ENCODE measurements at regions not wholly inside any gene's neighbourhood (a gene's known extent, or its start where the extent isn't known, plus 50 kb on each side); places are given as distances from the start of the nearest gene placed in this dataset.

DNA sequence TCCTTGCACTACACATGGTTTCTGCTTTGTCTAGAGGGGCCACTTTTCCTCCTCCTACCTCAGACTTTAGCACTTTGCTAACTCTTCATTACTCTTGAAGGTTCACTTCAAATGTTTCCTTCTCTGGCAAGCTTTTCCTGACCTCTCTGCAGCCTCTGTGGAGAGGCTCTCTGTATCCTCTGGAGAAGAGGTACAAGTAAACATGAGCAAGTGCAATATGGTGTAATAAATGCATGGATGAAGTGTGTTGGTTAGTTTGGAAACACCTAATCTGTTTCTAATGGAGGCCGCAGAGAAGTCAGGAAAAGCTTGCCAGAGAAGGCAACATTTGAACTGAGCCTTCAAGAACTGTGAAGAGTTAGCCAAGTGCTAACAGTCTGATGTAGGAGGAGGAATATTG, 329.3 kb downstream of the GRIN2B start:
- H3K27ac ChIP-seq (ENCODE audit: extremely low read length, insufficient read depth, low read length), result no peak overlapping the region
- no peaks in the 10 kb centered on the region for H3K36me3 ChIP-seq (replicated peaks in 1 of 2; ENCODE audit: control insufficient read depth in 1 of 2, insufficient read depth in 2 of 2, low read length in 2 of 2)
- TF ChIP-seq AHDC1 (CRISPR knock-in tag; IDR thresholded peaks at IDR 0.05; ENCODE audit: borderline replicate concordance), result no peak
- no peak for TF ChIP-seq TARDBP (CRISPR knock-in tag; IDR thresholded peaks at IDR 0.05)
- intact Hi-C loops (cut with micrococcal nuclease; ENCODE audit: unreplicated experiment) (no loop called here), in situ Hi-C loops (cut with HindIII; ENCODE audit: extremely low pct_ligation_motif_present, low pct_unique_long_range_greater_than_20kb) (no loop called here)
- H3K9me3 ChIP-seq (ENCODE audit: low read length), result no peaks in the 10 kb centered on the region
- H3K4me3 ChIP-seq (replicated peaks in 1 of 3; ENCODE audit: insufficient read depth in 1 of 3, low read depth in 2 of 3, low read length in 3 of 3), result no peak overlapping the region
- 4% methylated on average over 1 of the region's 1 CpG for WGBS (ENCODE audit: low lambda C conversion rate)
- CTCF ChIA-PET (ENCODE audit: low intra/inter-chr PET ratio, low total read pairs), result no interaction called here
- H2AFZ ChIP-seq (ENCODE audit: low read length), result no peak overlapping the region
- DNase-seq (ENCODE audit: low spot score), result no peak
- no peak for FAIRE-seq
- no peak overlapping the region for H3K4me2 ChIP-seq (ENCODE audit: low read depth, low read length)
- no peaks in the 10 kb centered on the region; the same call in 1 of the 2 replicates for H3K4me1 ChIP-seq (ENCODE audit: insufficient read depth, low read length)
- POLR2A ChIA-PET, result no interaction called here
- no peak for ATAC-seq
- no TSS peak for BruUV-seq (replicated peaks)
- H4K20me1 ChIP-seq (ENCODE audit: insufficient read depth, low read length), result no peaks in the 10 kb centered on the region
- no peak overlapping the region for H3K9ac ChIP-seq (ENCODE audit: insufficient read depth, low read depth, low read length)
- no peaks in the 10 kb centered on the region for H3K79me2 ChIP-seq (ENCODE audit: insufficient read depth, low read length)
- H3K27me3 ChIP-seq (ENCODE audit: control insufficient read depth in 1 of 2, insufficient read depth in 2 of 2, low read length in 2 of 2), result no peaks in the 10 kb centered on the region

GRCh38 chr12:13635709-13636108, 345.7 kb downstream of the GRIN2B start:
- in situ Hi-C loops (cut with HindIII; ENCODE audit: extremely low pct_ligation_motif_present, low pct_unique_long_range_greater_than_20kb), result no loop called here
- no peaks in the 10 kb centered on the region for H4K20me1 ChIP-seq (ENCODE audit: insufficient read depth, low read length)
- intact Hi-C loops (cut with micrococcal nuclease; ENCODE audit: unreplicated experiment), result no loop called here
- no peaks in the 10 kb centered on the region for H3K79me2 ChIP-seq (ENCODE audit: insufficient read depth, low read length)
- POLR2A ChIA-PET, result no interaction called here
- no peak for DNase-seq (ENCODE audit: low spot score)
- BruUV-seq (replicated peaks), result no TSS peak
- H3K4me2 ChIP-seq (ENCODE audit: low read depth, low read length), result no peak overlapping the region
- ATAC-seq, result no peak
- no peaks in the 10 kb centered on the region for H3K4me1 ChIP-seq (ENCODE audit: insufficient read depth, low read length)
- H3K36me3 ChIP-seq (replicated peaks in 1 of 2; ENCODE audit: control insufficient read depth in 1 of 2, insufficient read depth in 2 of 2, low read length in 2 of 2), result no peaks in the 10 kb centered on the region
- no peaks in the 10 kb centered on the region for H3K9me3 ChIP-seq (ENCODE audit: low read length)
- no peak for FAIRE-seq
- CTCF ChIA-PET (ENCODE audit: low intra/inter-chr PET ratio, low total read pairs), result no interaction called here
- H3K9ac ChIP-seq (ENCODE audit: insufficient read depth, low read depth, low read length), result no peak overlapping the region
- no peak overlapping the region for H3K27ac ChIP-seq (ENCODE audit: extremely low read length, insufficient read depth, low read length)
- H3K27me3 ChIP-seq (ENCODE audit: control insufficient read depth in 1 of 2, insufficient read depth in 2 of 2, low read length in 2 of 2), result no peaks in the 10 kb centered on the region
- H2AFZ ChIP-seq (ENCODE audit: low read length), result no peak overlapping the region
- 0% methylated on average over 2 of the region's 2 CpGs for WGBS (ENCODE audit: low lambda C conversion rate)
- H3K4me3 ChIP-seq (replicated peaks in 1 of 3; ENCODE audit: insufficient read depth in 1 of 3, low read depth in 2 of 3, low read length in 3 of 3), result no peak overlapping the region
- TF ChIP-seq, protein P1, sequence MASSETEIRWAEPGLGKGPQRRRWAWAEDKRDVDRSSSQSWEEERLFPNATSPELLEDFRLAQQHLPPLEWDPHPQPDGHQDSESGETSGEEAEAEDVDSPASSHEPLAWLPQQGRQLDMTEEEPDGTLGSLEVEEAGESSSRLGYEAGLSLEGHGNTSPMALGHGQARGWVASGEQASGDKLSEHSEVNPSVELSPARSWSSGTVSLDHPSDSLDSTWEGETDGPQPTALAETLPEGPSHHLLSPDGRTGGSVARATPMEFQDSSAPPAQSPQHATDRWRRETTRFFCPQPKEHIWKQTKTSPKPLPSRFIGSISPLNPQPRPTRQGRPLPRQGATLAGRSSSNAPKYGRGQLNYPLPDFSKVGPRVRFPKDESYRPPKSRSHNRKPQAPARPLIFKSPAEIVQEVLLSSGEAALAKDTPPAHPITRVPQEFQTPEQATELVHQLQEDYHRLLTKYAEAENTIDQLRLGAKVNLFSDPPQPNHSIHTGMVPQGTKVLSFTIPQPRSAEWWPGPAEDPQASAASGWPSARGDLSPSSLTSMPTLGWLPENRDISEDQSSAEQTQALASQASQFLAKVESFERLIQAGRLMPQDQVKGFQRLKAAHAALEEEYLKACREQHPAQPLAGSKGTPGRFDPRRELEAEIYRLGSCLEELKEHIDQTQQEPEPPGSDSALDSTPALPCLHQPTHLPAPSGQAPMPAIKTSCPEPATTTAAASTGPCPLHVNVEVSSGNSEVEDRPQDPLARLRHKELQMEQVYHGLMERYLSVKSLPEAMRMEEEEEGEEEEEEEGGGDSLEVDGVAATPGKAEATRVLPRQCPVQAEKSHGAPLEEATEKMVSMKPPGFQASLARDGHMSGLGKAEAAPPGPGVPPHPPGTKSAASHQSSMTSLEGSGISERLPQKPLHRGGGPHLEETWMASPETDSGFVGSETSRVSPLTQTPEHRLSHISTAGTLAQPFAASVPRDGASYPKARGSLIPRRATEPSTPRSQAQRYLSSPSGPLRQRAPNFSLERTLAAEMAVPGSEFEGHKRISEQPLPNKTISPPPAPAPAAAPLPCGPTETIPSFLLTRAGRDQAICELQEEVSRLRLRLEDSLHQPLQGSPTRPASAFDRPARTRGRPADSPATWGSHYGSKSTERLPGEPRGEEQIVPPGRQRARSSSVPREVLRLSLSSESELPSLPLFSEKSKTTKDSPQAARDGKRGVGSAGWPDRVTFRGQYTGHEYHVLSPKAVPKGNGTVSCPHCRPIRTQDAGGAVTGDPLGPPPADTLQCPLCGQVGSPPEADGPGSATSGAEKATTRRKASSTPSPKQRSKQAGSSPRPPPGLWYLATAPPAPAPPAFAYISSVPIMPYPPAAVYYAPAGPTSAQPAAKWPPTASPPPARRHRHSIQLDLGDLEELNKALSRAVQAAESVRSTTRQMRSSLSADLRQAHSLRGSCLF (CRISPR knock-in tag; IDR thresholded peaks at IDR 0.05; ENCODE audit: borderline replicate concordance), result no peak
- no peak for TF ChIP-seq KLF11 (CRISPR knock-in tag; IDR thresholded peaks at IDR 0.05)
- TF ChIP-seq ZNF720 (CRISPR knock-in tag; IDR thresholded peaks at IDR 0.05), result no peak
- no peak for TF ChIP-seq RFX1 (IDR thresholded peaks at IDR 0.05)
- no peak for TF ChIP-seq TEF (CRISPR knock-in tag; IDR thresholded peaks at IDR 0.05)

All from HepG2 (cell line).